ENCODE measurements at regions not wholly inside any gene's neighbourhood (a gene's known extent, or its start where the extent isn't known, plus 50 kb on each side); places are given as distances from the start of the nearest gene placed in this dataset.

DNA sequence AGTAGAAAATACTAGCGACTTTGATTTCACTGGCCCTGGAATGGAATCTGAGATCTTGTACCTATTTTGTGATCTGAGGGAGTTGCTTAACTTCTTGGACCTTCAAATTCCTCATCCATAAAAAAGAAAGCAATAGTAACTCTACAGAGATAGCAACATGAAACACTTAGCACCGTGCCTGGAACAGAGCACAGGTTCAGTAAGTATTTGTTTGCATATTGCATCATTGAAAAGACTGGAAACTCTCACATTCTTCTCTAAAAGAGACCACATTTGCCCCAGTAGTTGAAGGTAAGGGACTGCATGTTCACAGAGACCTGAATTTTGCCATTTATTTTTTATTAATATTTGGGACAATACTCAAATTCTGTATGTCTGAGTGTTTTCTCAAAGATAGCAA, 358.1 kb downstream of the COG6 start:
- Histone ChIP-seq H3K9me3 (no peaks in the 10 kb centered on the region), H3K36me3 (no peaks in the 10 kb centered on the region), H3K4me1 (no peaks in the 10 kb centered on the region), H3K27ac (no peak overlapping the region), H3K4me3 (no peak overlapping the region), H3K27me3 (no peaks in the 10 kb centered on the region)
- DNase-seq = no peak
- TF ChIP-seq, protein P1, sequence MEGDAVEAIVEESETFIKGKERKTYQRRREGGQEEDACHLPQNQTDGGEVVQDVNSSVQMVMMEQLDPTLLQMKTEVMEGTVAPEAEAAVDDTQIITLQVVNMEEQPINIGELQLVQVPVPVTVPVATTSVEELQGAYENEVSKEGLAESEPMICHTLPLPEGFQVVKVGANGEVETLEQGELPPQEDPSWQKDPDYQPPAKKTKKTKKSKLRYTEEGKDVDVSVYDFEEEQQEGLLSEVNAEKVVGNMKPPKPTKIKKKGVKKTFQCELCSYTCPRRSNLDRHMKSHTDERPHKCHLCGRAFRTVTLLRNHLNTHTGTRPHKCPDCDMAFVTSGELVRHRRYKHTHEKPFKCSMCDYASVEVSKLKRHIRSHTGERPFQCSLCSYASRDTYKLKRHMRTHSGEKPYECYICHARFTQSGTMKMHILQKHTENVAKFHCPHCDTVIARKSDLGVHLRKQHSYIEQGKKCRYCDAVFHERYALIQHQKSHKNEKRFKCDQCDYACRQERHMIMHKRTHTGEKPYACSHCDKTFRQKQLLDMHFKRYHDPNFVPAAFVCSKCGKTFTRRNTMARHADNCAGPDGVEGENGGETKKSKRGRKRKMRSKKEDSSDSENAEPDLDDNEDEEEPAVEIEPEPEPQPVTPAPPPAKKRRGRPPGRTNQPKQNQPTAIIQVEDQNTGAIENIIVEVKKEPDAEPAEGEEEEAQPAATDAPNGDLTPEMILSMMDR (IDR thresholded peaks at IDR 0.05) = no peak
- TF ChIP-seq POLR2A (IDR thresholded peaks at IDR 0.05) = no peak

DNA sequence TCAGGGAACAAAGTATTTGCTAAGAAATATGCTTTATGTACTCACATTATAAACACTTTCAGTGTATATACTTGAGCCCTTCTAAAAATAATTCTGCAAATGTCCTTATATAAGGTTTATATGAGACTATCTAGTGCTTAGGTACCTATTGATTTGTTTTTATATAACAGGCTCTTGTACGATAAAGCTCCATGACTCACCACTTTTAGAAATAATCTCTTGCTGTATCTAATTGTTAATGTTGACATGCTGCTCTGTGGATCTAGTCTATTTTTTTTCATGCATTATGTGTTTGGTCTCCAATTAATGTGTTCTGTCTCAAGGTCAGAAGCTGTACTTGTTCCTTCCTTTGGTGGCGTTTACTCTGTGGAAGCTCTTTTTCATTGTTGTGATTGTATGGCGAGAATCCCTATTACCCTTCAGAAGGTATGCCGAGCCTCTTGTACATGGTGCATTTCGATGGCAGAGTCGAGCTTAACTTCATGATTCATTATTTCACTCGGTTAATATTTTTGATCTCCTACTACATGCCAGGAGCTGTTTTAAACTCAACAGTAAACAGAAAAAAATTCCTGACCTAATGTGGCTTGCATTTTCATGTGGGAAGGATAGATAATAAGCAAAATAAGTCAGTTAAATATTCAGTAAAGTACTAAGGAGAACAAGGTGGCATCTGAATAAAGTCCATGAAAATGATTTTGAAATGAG, 361.6 kb downstream of the COG6 start:
- H3K9me3 ChIP-seq = no peaks in the 10 kb centered on the region
- no peak overlapping the region for H3K27ac ChIP-seq
- H3K4me3 ChIP-seq = no peak overlapping the region
- no peak for TF ChIP-seq POLR2A (IDR thresholded peaks at IDR 0.05)
- TF ChIP-seq, protein P1 (IDR thresholded peaks at IDR 0.05) = no peak
- no peaks in the 10 kb centered on the region for H3K36me3 ChIP-seq
- H3K4me1 ChIP-seq = no peaks in the 10 kb centered on the region
- H3K27me3 ChIP-seq = no peaks in the 10 kb centered on the region
- no peak for DNase-seq

DNA sequence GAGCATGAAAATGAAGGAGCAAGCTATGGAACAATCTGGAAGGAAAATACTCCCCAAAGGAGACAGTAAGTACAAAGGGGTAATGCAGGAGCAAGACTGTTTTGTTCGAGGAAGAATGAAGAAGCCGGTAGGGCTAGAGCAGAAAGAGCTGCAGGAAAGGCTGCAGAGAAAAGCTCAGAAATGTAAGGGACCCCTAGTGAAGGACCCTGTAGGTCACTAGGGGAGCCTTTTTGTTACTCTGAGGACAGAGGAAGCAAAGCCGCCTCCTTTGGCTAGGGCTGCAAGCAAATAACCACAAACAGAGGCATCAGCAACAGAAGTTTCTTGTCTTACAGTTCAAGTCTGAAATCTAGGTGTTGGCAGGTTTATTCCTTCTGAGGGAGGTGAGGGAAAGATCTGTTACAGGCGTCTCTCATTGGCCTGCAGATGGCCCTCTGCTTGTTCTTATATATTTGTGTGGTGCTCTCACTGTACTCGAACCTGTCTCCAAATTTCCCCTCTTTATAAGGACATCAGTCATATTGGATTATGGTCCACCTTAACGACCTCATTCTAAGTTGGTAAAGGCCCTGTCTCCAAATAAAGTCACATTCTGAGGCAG, 362.3 kb downstream of the COG6 start:
- Histone ChIP-seq H3K36me3 (no peaks in the 10 kb centered on the region), H3K4me1 (no peaks in the 10 kb centered on the region), H3K9me3 (no peaks in the 10 kb centered on the region), H3K27ac (no peak overlapping the region), H3K27me3 (no peaks in the 10 kb centered on the region), H3K4me3 (no peak overlapping the region)
- no peak for DNase-seq
- TF ChIP-seq, protein P1 (IDR thresholded peaks at IDR 0.05) = no peak
- no peak for TF ChIP-seq POLR2A (IDR thresholded peaks at IDR 0.05)

DNA sequence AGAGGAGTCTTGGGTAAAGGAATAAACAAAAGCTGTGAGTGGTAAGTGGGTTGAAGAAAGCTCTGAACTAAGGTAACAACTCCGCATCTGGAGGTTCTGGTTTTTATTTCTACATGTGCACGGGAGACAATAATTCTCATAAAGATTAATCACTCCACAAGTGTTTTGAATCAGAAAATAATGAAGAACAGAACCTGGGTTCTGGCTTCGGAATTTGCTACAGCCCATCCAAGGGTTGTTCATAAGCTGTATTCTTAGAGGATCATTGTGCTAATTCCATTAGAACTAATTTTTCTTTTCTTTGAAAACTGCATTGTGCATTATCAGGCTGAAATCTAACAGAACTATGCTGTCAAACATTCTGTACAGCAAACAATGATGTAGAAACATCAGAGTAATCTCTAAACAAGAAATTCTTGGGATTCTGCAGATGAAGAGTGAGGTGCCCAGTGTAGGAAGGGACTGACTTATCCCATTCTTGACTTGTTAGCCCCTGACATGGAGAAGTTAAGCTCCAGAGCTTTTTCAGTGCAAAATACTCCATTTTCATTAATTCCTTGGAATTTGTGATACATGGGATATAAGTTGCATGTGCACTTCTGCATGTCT, 368.2 kb downstream of the COG6 start:
- no peaks in the 10 kb centered on the region for H3K9me3 ChIP-seq
- no peak for TF ChIP-seq POLR2A (IDR thresholded peaks at IDR 0.05)
- TF ChIP-seq, protein P1 (IDR thresholded peaks at IDR 0.05) = no peak
- no peak overlapping the region for H3K4me3 ChIP-seq
- H3K27ac ChIP-seq = no peak overlapping the region
- no peaks in the 10 kb centered on the region for H3K27me3 ChIP-seq
- no peaks in the 10 kb centered on the region for H3K4me1 ChIP-seq
- H3K36me3 ChIP-seq = no peaks in the 10 kb centered on the region
- no peak for DNase-seq

DNA sequence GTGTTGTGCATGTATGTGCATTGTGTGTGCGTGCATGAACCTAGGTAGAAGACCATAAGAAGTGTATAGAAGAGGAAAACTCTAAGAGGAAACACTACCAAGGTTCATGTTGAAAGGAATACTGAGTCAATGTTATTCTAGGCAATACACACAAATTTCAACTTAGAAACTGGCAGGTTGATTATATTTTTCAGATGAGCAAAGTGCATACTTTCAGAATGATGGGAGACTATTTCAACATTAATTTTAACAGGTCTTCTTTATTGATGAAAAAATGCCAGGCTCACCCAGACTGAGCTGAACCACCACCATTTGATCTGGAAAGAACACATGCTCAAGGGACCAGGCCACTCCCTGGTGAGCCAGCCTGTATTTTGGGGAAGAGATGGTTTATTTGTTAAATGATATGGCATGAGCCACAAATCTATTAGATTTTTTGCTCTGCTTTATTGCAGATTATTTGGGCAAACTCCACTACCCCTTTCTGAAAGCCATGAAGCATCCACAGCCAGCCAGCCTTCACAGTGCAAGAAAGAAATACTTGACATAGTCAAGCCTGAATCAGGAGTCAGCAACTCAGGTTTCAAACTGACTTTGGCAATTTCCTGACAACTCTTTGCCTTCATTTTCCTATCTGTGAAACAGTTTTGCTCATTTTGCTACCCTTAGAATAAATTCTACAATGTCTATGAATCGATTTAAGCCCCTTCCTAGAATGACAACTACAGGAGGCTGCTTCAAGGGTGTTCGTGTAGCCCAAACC, 368.9 kb downstream of the COG6 start:
- H3K27ac ChIP-seq = no peak overlapping the region
- H3K36me3 ChIP-seq = no peaks in the 10 kb centered on the region
- no peaks in the 10 kb centered on the region for H3K4me1 ChIP-seq
- TF ChIP-seq, protein P1 (IDR thresholded peaks at IDR 0.05) = no peak
- no peak for TF ChIP-seq POLR2A (IDR thresholded peaks at IDR 0.05)
- no peaks in the 10 kb centered on the region for H3K9me3 ChIP-seq
- no peaks in the 10 kb centered on the region for H3K27me3 ChIP-seq
- DNase-seq = no peak
- H3K4me3 ChIP-seq = no peak overlapping the region

Data from Peyer's patch (tissue), 4 donors.